ENCODE measurements at regions not wholly inside any gene's neighbourhood (a gene's known extent, or its start where the extent isn't known, plus 50 kb on each side); places are given as distances from the start of the nearest gene placed in this dataset.

DNA sequence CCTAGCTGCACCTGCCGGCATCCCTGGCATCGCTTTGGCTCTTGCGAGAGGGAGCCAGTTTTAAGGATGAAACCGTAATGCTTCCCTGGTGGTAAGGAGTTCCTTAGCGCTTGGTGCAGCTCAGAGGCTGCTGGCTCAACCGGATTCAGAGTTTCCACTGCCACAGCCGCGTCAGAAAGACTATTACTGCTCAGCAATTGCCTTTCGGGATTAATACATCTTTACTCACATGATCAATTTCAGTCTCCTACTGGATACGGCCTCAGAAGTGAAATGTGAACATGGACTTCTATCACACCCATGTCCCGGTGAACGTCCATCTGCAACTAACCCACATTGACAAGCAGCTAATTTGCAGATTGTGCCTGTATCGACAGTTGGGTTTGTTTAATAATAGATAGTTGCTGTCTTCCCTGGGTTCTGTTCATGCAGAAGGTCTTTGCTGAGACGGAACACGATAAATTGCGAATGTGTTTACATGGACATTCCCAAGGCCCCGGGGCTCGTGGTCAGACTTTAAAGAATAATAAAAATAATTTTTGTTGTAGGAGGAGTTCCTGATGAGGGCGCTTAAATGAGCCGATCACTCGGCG is 175.4 kb downstream of the ENGASE start:
- no TSS peak for BruUV-seq (replicated peaks)
- Histone ChIP-seq H3K4me1 (ENCODE audit: control insufficient read depth, insufficient read depth, low read length) (no peaks in the 10 kb centered on the region), H3K27ac (ENCODE audit: low read length) (no peak overlapping the region), H3K36me3 (ENCODE audit: control insufficient read depth, insufficient read depth, low read length) (no peaks in the 10 kb centered on the region; the same call in 1 of the 2 replicates), H3K9me3 (ENCODE audit: control insufficient read depth, insufficient read depth, low read depth, low read length) (no peaks in the 10 kb centered on the region), H3K4me3 (ENCODE audit: low read depth in 2 of 2, low read length in 2 of 2) (no peak overlapping the region), H3K27me3 (ENCODE audit: control insufficient read depth, insufficient read depth, low read length) (peaks cover 32% of the 10 kb centered on the region)
- ChIA-PET CTCF (no interaction called here), POLR2A (interaction anchor here (0.6 kb wide), 1 partner anchor 377 kb away, joined by 3 read pairs; no protein-coding TSS in a partner anchor)
- ATAC-seq (no peak), DNase-seq (ENCODE audit: low read depth, low spot score) (no peak)
- TF ChIP-seq TCF7L2 (IDR thresholded peaks at IDR 0.05; ENCODE audit: low read depth, low read length) (no peak), SIN3A (IDR thresholded peaks at IDR 0.05; ENCODE audit: borderline replicate concordance, insufficient read depth, low read depth, low read length) (no peak), POLR2AphosphoS5 (IDR thresholded peaks at IDR 0.05; ENCODE audit: low read depth, low read length) (no peak), REST (IDR thresholded peaks at IDR 0.05; ENCODE audit: insufficient read depth in 1 of 2, low read depth in 2 of 2, low read length in 1 of 2) (no peak), CTCF (IDR thresholded peaks at IDR 0.05) (no peak)
- in situ Hi-C loops (cut with HindIII; ENCODE audit: low pct_unique_long_range_greater_than_20kb, low sequenced_read_pairs) = no loop called here
- intact Hi-C loops (cut with micrococcal nuclease; ENCODE audit: unreplicated experiment) = no loop called here

GRCh38 chr17:79248843-79249493 is 174.3 kb downstream of the ENGASE start:
- CTCF ChIA-PET = no interaction called here

More at GRCh38 chr17:79248843-79249493, 174.3 kb downstream of the ENGASE start:
- ATAC-seq (no peak), DNase-seq (ENCODE audit: low read depth, low spot score) (no peak)
- intact Hi-C loops (cut with micrococcal nuclease; ENCODE audit: unreplicated experiment) = no loop called here
- H3K4me1 ChIP-seq (ENCODE audit: control insufficient read depth, insufficient read depth, low read length) = no peaks in the 10 kb centered on the region
- no peak for TF ChIP-seq SIN3A (IDR thresholded peaks at IDR 0.05; ENCODE audit: borderline replicate concordance, insufficient read depth, low read depth, low read length)
- no peak for TF ChIP-seq REST (IDR thresholded peaks at IDR 0.05; ENCODE audit: insufficient read depth in 1 of 2, low read depth in 2 of 2, low read length in 1 of 2)
- TF ChIP-seq POLR2AphosphoS5 (IDR thresholded peaks at IDR 0.05; ENCODE audit: low read depth, low read length) = no peak
- TF ChIP-seq CTCF (IDR thresholded peaks at IDR 0.05) = no peak
- TF ChIP-seq TCF7L2 (IDR thresholded peaks at IDR 0.05; ENCODE audit: low read depth, low read length) = no peak
- H3K9me3 ChIP-seq (ENCODE audit: control insufficient read depth, insufficient read depth, low read depth, low read length) = no peaks in the 10 kb centered on the region
- POLR2A ChIA-PET = no interaction called here
- H3K36me3 ChIP-seq (ENCODE audit: control insufficient read depth, insufficient read depth, low read length) = no peaks in the 10 kb centered on the region; the same call in 1 of the 2 replicates
- BruUV-seq (replicated peaks) = no TSS peak
- H3K4me3 ChIP-seq (ENCODE audit: low read depth in 2 of 2, low read length in 2 of 2) = no peak overlapping the region
- H3K27me3 ChIP-seq (ENCODE audit: control insufficient read depth, insufficient read depth, low read length) = peaks cover 35% of the 10 kb centered on the region
- in situ Hi-C loops (cut with HindIII; ENCODE audit: low pct_unique_long_range_greater_than_20kb, low sequenced_read_pairs) = no loop called here
- no peak overlapping the region for H3K27ac ChIP-seq (ENCODE audit: low read length)
